ENCODE measurements at regions not wholly inside any gene's neighbourhood (a gene's known extent, or its start where the extent isn't known, plus 50 kb on each side); places are given as distances from the start of the nearest gene placed in this dataset.

DNA sequence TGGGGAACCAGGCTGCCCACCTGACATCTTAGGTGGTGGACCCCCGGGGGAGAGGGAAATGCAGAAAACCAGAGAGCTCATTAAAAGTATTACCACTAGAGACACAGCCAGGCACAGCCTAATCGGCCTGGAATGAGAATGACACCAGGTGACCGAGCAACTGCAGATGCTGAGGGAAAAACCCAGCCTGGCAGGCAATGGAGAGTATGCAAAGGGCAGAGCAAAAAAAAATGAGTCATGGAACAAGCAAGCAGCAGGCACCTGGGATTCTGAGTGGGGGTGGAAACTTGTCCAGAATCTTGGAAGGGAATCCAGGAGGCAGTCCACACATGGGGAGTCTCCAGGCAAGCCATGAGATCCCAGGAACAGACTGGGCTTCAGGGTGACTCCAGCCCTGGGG, 183.7 kb upstream of the LRRN1 start:
- ATAC-seq (ENCODE audit: low FRiP score) (peak; percentile 57), DNase-seq (ENCODE audit: low spot score) (no peak)
- TF ChIP-seq, protein P1, sequence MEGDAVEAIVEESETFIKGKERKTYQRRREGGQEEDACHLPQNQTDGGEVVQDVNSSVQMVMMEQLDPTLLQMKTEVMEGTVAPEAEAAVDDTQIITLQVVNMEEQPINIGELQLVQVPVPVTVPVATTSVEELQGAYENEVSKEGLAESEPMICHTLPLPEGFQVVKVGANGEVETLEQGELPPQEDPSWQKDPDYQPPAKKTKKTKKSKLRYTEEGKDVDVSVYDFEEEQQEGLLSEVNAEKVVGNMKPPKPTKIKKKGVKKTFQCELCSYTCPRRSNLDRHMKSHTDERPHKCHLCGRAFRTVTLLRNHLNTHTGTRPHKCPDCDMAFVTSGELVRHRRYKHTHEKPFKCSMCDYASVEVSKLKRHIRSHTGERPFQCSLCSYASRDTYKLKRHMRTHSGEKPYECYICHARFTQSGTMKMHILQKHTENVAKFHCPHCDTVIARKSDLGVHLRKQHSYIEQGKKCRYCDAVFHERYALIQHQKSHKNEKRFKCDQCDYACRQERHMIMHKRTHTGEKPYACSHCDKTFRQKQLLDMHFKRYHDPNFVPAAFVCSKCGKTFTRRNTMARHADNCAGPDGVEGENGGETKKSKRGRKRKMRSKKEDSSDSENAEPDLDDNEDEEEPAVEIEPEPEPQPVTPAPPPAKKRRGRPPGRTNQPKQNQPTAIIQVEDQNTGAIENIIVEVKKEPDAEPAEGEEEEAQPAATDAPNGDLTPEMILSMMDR (IDR thresholded peaks at IDR 0.05), result no peak

DNA sequence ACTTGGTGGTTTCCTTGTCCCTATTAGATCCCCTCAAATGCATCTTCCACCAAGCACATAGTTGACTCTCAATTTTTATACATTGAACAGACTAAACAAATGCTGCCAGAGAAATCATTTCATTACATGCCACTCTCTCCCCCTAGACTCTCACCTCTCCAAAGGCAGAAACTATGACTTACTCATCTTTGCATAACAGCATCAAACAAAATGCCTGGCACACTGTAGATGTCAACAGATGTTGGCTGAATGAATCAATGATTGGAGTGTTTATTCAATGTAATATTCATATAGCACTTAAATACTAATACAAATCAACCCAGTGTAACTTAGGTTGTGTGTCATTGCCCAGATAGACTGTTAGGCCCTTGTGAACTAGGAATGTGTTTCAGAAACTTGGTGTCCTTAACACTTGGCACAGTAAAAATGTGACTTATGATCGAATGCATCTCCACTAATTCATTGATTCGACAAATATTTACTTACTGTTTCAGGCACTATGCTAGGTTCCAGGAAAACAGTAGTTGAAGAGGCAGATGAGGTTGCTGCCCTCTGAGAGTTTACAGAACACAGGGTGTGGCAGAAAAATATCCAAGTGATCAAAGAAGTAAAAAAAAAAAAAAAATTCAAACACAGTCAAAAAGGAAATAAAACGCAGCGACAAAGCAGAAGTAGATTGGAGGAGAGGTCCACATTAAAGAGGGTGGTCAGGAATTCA, 188.5 kb upstream of the LRRN1 start:
- ATAC-seq (ENCODE audit: low FRiP score), result no peak
- TF ChIP-seq, protein P1 (IDR thresholded peaks at IDR 0.05), result no peak
- no peak for DNase-seq (ENCODE audit: low spot score)

DNA sequence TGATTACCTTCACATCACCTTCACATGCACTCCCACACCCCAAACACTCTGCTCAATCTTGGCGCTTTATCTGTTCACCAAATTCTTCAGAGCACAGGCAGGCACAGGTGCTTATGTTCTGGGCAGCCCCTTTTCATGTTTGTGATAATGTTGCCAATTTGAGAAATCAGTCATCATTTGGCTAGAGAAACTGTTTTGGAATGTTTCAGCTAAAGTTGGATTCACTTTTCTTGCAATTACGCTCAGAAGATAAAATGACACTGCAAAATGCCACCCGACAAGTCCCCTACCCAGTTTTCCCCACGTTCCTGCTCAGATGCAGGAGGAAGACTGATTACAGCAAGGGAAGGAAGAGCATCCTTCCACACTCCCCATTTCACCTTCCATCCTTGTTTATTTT, 192.9 kb upstream of the LRRN1 start:
- ATAC-seq (ENCODE audit: low FRiP score) (no peak), DNase-seq (ENCODE audit: low spot score) (no peak)
- TF ChIP-seq, protein P1 (IDR thresholded peaks at IDR 0.05), result no peak

DNA sequence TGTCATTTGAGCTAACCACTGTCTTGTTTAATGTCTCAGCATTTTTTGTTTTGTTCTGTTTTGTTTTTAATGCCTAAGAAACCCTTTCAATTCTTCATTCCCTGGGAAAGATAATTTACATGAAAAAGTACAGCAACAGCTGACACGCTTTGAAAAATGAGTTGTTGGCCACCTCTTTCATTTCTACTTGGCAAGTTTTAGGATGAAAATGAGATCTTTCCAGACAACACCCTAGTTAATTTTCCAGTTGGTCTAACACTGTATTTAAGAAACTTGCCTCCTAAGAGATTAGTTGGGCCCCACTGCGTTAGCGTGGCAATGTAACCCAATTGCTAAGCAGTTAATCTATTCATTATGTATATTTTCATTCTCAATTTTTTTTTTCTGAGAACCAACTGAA, 194.0 kb upstream of the LRRN1 start:
- ATAC-seq (ENCODE audit: low FRiP score), result peak; percentile 36
- TF ChIP-seq, protein P1 (IDR thresholded peaks at IDR 0.05), result no peak

DNA sequence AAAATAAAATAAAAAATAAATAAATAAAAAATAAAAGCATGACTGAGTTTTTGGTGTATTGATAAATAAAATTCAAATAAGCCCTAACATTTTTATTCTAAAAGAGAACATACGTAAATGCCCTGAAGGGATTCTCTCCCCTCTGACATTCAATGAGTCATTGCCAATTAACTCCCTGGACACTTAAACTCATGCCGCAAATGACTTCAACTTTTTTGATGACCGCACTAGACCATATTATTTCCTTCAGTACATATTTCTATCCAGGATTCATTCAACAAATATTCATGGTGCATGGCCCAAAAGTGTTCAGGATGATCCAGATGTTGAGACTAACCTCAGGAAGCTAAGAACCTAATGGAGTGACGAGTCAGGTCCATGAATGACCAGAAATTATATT, 195.9 kb upstream of the LRRN1 start:
- TF ChIP-seq, protein P1 (IDR thresholded peaks at IDR 0.05), result no peak
- ATAC-seq (ENCODE audit: low FRiP score), result no peak
- DNase-seq (ENCODE audit: low spot score), result no peak

More for the DNA sequence above, 194.0 kb upstream of the LRRN1 start:
- DNase-seq (ENCODE audit: low spot score), result no peak

DNA sequence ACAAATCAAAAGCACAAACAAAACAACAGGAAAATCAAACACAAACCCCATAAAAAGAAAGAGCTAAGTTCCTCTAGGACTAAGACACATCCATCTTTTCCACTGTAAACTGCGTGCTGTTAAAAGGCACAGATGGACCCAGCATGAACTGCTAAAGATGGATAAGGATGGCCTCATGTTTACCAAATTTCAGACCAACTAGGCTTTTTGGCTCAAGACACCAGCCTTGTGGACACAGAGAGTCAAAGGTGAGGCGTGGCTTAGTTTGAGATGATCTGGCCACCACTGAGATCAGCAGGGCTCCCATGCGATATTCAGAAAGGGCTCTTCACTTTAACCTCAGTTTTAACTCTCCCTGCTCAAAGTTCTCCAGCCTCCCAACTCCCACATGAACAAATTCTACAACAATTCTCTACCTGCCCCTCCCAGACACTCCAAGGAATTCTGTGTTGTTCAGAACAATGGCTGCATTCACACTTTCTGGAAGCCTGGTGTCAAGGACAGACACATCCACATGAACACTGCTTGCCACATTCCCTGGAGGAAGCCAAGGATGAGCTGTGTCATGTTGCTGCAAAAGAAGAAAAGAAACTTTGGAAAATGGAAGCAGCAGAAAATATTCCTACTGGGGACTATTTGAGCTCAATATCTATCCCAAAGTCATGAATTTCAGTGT, 198.4 kb upstream of the LRRN1 start:
- no peak for DNase-seq (ENCODE audit: low spot score)
- TF ChIP-seq, protein P1 (IDR thresholded peaks at IDR 0.05), result no peak
- ATAC-seq (ENCODE audit: low FRiP score), result no peak

DNA sequence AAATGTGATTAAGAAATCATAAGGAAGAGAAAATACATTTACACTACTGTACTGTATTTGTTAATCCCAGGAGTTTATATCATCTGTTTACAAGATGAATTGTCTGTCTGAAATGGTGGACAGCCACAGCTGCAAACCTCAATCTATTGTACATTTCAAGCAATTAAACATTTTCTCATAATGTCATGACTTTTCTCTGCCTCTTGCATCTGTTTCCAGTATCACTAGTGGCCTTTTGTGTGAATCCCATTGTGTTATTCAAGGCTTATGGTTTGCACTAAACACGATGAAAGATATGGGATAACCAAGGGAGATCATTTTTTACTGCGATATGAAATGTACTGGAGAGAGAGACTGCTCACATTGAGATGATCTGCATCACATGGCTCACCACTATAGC, 200.2 kb upstream of the LRRN1 start:
- ATAC-seq (ENCODE audit: low FRiP score) (no peak), DNase-seq (ENCODE audit: low spot score) (no peak)
- TF ChIP-seq, protein P1 (IDR thresholded peaks at IDR 0.05), result no peak

Measured in omental fat pad (tissue), 3 donors.